HL-60 (cell line): ENCODE measurements at regions not wholly inside any gene's neighbourhood (a gene's known extent, or its start where the extent isn't known, plus 50 kb on each side); places are given as distances from the start of the nearest gene placed in this dataset.

Source experiments
- GABPA ChIP-seq: IDR thresholded peaks from 2 replicates; pipeline ENCODE4 v1.6.1; 2012; ENCODE audit warnings: low read depth
- POLR2AphosphoS5 ChIP-seq: IDR thresholded peaks from 2 replicates; pipeline ENCODE4 v1.6.1; 2012; ENCODE audit warnings: low read depth
- REST ChIP-seq: IDR thresholded peaks from 2 replicates; pipeline ENCODE4 v1.6.1; 2012; ENCODE audit warnings: low read depth; ENCODE audit not compliant: insufficient replicate concordance
- TF ChIP-seq, protein P1 (sequence below): IDR thresholded peaks from one replicate; pipeline ENCODE4 v1.5.1; 2011; ENCODE audit warnings: low read length, control low read depth, inconsistent platforms; ENCODE audit not compliant: insufficient read depth

- TF ChIP-seq, protein P1, sequence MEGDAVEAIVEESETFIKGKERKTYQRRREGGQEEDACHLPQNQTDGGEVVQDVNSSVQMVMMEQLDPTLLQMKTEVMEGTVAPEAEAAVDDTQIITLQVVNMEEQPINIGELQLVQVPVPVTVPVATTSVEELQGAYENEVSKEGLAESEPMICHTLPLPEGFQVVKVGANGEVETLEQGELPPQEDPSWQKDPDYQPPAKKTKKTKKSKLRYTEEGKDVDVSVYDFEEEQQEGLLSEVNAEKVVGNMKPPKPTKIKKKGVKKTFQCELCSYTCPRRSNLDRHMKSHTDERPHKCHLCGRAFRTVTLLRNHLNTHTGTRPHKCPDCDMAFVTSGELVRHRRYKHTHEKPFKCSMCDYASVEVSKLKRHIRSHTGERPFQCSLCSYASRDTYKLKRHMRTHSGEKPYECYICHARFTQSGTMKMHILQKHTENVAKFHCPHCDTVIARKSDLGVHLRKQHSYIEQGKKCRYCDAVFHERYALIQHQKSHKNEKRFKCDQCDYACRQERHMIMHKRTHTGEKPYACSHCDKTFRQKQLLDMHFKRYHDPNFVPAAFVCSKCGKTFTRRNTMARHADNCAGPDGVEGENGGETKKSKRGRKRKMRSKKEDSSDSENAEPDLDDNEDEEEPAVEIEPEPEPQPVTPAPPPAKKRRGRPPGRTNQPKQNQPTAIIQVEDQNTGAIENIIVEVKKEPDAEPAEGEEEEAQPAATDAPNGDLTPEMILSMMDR: no peak
- no peak for TF ChIP-seq REST
- TF ChIP-seq POLR2AphosphoS5: no peak
- no peak for TF ChIP-seq GABPA
These were observed 133.7 kb downstream of the RAP2A start for GRCh38 chr13:97567510-97568243.
